ENCODE measurements at regions not wholly inside any gene's neighbourhood (a gene's known extent, or its start where the extent isn't known, plus 50 kb on each side); places are given as distances from the start of the nearest gene placed in this dataset.

DNA sequence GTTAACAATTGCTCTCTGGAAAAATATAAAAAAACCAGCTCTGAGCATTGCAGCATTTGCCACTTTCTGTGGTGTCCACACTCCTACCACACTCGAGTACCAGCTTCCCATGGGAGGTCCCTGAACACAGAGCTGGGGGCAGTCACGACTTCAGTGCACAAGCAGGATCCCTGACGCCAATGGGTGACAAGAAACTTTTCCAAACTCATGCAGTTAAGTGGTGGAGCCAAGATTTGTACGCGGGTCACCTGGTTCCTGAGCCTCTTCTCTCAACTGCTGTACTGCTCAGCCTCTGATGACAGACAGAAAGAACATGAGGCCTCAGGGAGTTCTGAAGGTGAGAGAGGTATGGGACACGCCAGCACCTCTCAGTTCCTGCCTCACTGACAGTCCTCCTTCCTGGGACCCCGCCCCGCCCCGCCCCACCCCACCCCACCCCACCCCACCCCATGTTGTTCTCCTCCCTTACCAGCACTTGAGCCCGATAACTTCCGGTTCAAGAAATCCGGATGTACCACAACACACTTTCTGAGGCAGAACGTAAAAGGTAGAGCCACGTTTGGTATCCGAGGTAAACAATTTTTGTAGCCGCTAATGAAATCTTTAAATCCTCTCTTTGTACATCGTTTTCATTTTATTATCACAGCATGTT is 287.6 kb downstream of the MYCN start:
- H3K4me3 ChIP-seq (ENCODE audit: low read depth, low read length) = no peak overlapping the region
- DNase-seq (ENCODE audit: low read depth) = no peak
- TF ChIP-seq, protein P1, sequence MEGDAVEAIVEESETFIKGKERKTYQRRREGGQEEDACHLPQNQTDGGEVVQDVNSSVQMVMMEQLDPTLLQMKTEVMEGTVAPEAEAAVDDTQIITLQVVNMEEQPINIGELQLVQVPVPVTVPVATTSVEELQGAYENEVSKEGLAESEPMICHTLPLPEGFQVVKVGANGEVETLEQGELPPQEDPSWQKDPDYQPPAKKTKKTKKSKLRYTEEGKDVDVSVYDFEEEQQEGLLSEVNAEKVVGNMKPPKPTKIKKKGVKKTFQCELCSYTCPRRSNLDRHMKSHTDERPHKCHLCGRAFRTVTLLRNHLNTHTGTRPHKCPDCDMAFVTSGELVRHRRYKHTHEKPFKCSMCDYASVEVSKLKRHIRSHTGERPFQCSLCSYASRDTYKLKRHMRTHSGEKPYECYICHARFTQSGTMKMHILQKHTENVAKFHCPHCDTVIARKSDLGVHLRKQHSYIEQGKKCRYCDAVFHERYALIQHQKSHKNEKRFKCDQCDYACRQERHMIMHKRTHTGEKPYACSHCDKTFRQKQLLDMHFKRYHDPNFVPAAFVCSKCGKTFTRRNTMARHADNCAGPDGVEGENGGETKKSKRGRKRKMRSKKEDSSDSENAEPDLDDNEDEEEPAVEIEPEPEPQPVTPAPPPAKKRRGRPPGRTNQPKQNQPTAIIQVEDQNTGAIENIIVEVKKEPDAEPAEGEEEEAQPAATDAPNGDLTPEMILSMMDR (IDR thresholded peaks at IDR 0.05; ENCODE audit: insufficient read depth, low read depth, low read length) = no peak

GRCh38 chr2:16226943-16227664 is 286.8 kb downstream of the MYCN start:
- TF ChIP-seq, protein P1 (IDR thresholded peaks at IDR 0.05; ENCODE audit: insufficient read depth, low read depth, low read length) = no peak
- DNase-seq (ENCODE audit: low read depth) = no peak

DNA sequence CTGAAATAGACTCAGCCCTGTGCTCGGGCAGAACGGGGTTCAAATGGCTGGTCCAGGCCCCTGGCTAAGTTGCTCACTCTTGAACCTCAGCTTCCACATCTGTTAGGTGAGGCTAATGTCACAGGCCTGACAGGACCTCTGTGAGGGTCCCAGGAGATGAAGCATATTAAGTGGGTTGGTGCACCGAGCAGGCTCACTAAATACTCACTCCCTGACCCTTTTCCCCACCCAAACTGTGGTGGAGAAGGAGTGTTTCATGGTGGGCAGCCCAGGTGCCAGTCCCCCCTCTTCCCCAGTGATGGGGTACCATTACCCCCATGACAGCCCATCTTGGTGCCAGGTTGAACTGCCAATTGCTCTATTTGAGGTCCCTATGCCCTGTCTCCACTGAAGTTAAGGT is 286.0 kb downstream of the MYCN start:
- DNase-seq (ENCODE audit: low read depth) = no peak
- H3K4me3 ChIP-seq (ENCODE audit: low read depth, low read length) = no peak overlapping the region
- TF ChIP-seq, protein P1 (IDR thresholded peaks at IDR 0.05; ENCODE audit: insufficient read depth, low read depth, low read length) = no peak

More at GRCh38 chr2:16226943-16227664, 286.8 kb downstream of the MYCN start:
- H3K4me3 ChIP-seq (ENCODE audit: low read depth, low read length) = no peak overlapping the region

GRCh38 chr2:16225545-16225944 is 285.2 kb downstream of the MYCN start:
- no peak for DNase-seq (ENCODE audit: low read depth)
- TF ChIP-seq, protein P1 (IDR thresholded peaks at IDR 0.05; ENCODE audit: insufficient read depth, low read depth, low read length) = no peak
- no peak overlapping the region for H3K4me3 ChIP-seq (ENCODE audit: low read depth, low read length)

- no peak overlapping the region for H3K4me3 ChIP-seq (ENCODE audit: low read depth, low read length)
- TF ChIP-seq, protein P1 (IDR thresholded peaks at IDR 0.05; ENCODE audit: insufficient read depth, low read depth, low read length) = no peak
- DNase-seq (ENCODE audit: low read depth) = no peak
These were observed 284.7 kb downstream of the MYCN start for GRCh38 chr2:16225071-16225470.

- H3K4me3 ChIP-seq (ENCODE audit: low read depth, low read length) = no peak overlapping the region
- TF ChIP-seq, protein P1 (IDR thresholded peaks at IDR 0.05; ENCODE audit: insufficient read depth, low read depth, low read length) = no peak
- DNase-seq (ENCODE audit: low read depth) = no peak
These were observed 284.1 kb downstream of the MYCN start for GRCh38 chr2:16224298-16225045.
